PFSK-1 (cell line): ENCODE measurements at regions not wholly inside any gene's neighbourhood (a gene's known extent, or its start where the extent isn't known, plus 50 kb on each side); places are given as distances from the start of the nearest gene placed in this dataset.

Experiments used
- POLR2AphosphoS5 ChIP-seq: IDR thresholded peaks from 2 replicates; pipeline ENCODE4 v1.6.1; 2012; ENCODE audit warnings: low read depth, mild to moderate bottlenecking, control low read depth, low read length, moderate library complexity
- REST ChIP-seq, 2 experiments: IDR thresholded peaks; 2 replicates each; pipeline versions ENCODE4 v1.6.1 to v1.8.0; 2011 to 2012; ENCODE audit warnings: low read depth in 2 of 2, low read length in 2 of 2, control low read depth in 1 of 2, inconsistent platforms in 1 of 2, mild to moderate bottlenecking in 1 of 2, moderate library complexity in 1 of 2; ENCODE audit not compliant: insufficient read depth in 1 of 2

- TF ChIP-seq POLR2AphosphoS5 (no peak), REST (IDR thresholded peaks at IDR 0.05; ENCODE audit: insufficient read depth in 1 of 2, low read depth in 2 of 2, low read length in 2 of 2) (no peak)
Observed at GRCh38 chr18:45335282-45336043, 279.8 kb upstream of the SLC14A2 start.
